ENCODE measurements at regions not wholly inside any gene's neighbourhood (a gene's known extent, or its start where the extent isn't known, plus 50 kb on each side); places are given as distances from the start of the nearest gene placed in this dataset.

DNA sequence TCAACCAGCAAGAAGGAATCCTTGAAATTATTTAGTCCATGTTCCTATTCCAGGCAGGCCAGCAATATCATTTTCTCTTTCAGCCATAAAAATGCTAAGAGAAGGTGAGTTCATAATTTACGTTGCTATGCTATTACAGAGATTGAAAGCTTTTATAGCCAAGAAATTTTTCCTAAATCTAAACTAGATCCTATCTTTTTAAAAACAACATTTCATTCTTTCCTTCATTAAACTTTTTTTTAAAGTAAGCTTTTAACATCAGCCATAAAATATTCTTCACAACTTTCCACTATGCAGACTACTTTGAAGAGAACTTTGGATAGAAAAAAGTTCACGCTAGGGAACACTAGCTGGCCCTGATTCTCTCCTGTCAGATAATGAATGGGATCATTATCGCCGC lies 159.8 kb downstream of the RPS12 start:
- DNase-seq (ENCODE audit: low spot score): no peak

GRCh38 chr6:132977413-132977812 lies 163.0 kb downstream of the RPS12 start:
- DNase-seq (ENCODE audit: low spot score): no peak

DNA sequence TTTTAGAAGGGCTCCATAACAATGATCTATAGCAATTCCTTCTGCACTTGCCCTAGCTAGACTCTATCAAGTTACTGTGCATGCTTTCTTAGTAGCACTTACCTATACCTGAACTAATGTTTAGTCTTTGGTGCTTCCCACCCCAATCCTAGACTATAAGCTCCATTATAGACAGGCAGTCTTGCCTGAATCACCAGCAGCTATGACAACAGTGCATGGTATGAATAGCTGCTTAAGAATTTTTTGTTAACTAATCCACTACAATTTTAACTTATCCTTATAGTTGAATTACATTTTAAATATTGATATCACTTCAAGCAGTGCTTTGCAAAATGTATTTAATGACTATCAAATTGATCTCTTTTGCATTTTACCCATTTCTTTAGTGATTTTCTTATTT lies 164.3 kb downstream of the RPS12 start:
- no peak for DNase-seq (ENCODE audit: low spot score)

GRCh38 chr6:132993738-132994137 lies 179.4 kb downstream of the RPS12 start:
- DNase-seq (ENCODE audit: low spot score): no peak

DNA sequence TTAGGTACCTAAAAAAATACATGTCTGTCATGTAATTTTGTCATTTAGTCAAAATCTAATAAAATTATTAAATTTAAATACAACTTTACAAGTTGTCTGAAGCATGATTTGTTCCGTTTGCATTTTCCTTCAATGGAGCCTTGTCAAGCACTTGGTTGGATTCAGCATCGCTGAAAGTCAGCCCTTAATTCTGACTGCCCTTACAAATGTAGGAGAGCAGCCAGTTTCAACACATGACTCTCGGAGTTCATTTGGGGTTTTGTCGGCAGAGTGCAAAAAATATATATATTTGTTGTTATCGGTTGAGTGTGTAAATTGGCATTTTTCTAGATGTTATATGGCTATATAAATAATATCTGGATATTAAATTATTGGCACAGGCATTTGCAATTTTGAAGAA lies 180.6 kb downstream of the RPS12 start:
- DNase-seq (ENCODE audit: low spot score): no peak

DNA sequence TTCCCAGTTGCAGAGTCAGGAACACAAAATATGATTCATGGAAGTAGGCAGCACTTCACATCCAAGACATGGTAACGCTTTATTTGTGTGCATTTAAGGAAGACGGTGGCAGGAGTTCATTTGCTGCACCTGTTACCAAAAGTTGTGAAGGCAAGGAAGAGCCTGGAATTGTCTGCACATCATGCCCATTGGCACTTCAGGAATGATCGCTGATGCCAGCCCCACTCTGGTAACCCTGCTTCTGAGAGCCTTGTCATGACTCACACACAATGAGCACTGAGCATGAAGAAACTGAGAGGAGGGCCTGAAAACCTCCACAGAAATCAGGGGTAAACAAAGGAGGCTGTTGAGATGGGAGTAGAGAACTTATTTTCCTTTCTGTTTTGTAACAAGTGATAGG lies 181.1 kb downstream of the RPS12 start:
- DNase-seq (ENCODE audit: low spot score): no peak

- no peak for DNase-seq (ENCODE audit: low spot score)
These were observed 184.0 kb downstream of the RPS12 start for GRCh38 chr6:132998418-132998817.

- DNase-seq (ENCODE audit: low spot score): no peak
These were observed 186.7 kb downstream of the RPS12 start for GRCh38 chr6:133001040-133001565.

- DNase-seq (ENCODE audit: low spot score): no peak
These were observed 190.0 kb downstream of the RPS12 start for GRCh38 chr6:133004304-133004884.

- DNase-seq (ENCODE audit: low spot score): no peak
These were observed 198.4 kb downstream of the RPS12 start for GRCh38 chr6:133012774-133013173.

- no peak for DNase-seq (ENCODE audit: low spot score)
These were observed 202.3 kb downstream of the RPS12 start for GRCh38 chr6:133016631-133017030.

- DNase-seq (ENCODE audit: low spot score): no peak
These were observed 203.2 kb downstream of the RPS12 start for GRCh38 chr6:133017581-133017980.

GRCh38 chr6:133026705-133027104 lies 212.3 kb downstream of the RPS12 start:
- DNase-seq (ENCODE audit: low spot score): no peak

- no peak for DNase-seq (ENCODE audit: low spot score)
These were observed 207.9 kb upstream of the EYA4 start for GRCh38 chr6:133033263-133033662.

DNA sequence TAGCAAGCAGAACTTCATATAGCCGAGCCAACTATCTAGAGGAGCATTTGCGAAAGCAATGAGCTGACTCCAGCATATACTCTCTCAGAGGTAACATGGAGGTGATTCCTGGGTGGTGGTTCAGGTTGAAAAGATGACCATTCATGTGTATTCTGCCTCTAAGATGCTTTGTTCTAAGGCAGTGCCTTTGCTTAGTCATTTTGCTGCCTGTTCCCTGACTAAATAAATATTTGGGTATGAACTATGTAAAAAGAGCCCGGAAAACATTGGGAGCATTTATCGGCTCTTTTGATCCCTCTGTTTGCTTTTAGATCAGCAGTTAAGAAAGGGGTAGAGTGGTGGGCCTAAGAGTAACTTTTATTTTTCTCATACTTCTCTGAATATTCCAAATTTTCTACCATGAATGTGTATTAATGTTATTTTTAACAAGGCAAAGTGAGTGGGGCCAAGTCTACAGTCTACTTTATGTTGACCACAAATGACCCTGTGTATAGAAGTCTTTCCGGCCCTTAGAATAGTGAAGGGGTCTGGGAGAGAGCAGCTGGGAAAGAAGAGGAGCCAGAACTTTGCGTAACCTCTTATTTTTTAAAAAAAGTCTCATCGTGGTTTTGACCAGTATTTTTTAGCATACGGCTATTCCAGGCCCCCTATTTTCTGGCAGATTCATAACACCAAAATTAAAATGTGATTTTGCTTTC lies 206.5 kb upstream of the EYA4 start:
- DNase-seq (ENCODE audit: low spot score): no peak

GRCh38 chr6:133040094-133040802 lies 200.9 kb upstream of the EYA4 start:
- DNase-seq (ENCODE audit: low spot score): peak; percentile 12

DNA sequence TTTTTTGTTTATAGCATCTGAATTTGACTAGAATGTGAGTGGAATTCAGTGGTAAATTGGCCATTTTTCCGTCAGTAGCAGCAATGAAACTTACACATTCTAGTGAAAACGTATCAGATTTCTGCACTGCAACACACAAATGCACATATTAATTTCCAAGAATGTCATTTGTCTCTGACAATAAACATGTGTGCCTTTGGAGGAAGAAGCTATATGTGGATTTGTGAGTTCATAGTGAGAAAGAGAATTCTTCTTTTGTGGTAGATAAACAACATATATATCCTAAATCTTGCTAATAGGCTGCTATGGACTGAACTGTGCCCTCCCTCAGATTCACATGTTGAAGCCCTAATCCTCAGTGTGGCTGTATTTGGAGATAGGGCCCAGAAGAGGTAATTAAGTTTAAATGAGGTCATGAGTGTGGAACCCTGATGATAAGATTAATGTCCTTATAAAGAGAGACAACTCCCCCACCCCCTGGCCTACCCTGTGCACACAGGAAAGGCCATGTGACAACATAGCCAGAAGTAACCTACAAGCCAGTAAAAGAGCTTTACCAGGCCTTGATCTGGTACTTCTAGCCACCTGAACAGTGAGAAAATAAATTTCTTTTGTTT lies 200.2 kb upstream of the EYA4 start:
- no peak for DNase-seq (ENCODE audit: low spot score)

DNA sequence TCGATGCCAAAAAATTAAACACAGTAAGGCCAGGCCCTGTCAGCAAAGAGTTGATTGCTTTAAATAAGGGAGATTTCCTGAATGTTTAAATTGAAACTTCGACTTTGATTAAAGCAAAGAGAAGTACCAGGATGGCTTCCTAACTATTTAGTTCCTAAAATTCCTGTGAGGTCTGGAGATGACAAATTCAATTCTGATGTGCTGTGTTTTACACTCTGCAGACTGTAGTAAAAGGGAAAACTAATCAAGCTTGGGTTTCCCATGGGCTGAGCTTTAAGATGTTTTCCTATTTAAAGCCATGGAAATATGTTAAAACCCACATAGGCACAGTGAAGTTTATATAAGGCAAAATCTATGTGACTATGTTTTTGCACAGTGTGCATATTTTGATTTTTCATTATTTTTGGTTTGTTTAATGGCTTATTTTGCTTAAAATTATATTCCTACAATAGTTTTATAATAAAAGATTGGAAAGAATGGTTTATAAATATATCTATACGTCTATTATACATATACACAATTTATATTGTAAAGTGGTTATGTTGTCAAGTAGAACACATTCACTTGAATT lies 198.5 kb upstream of the EYA4 start:
- no peak for DNase-seq (ENCODE audit: low spot score)

DNA sequence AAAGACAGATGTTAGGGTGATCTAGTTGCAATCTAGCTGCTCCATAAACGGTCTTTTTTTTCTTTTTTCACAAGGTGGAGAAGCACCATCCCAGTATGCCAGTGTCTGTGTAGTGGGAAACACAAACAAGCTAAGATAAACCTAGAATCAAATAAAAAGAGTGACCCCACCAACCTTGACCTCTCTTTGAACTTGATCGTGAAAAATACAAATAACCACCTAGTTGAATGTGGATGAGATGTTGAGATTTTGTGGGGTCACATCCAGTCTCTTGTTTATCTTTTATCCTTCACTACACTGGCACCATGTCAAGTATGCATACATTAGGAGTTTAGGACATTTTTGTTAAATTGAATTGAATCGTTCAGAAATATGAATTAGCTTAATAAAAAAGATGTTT lies 194.6 kb upstream of the EYA4 start:
- DNase-seq (ENCODE audit: low spot score): no peak

DNA sequence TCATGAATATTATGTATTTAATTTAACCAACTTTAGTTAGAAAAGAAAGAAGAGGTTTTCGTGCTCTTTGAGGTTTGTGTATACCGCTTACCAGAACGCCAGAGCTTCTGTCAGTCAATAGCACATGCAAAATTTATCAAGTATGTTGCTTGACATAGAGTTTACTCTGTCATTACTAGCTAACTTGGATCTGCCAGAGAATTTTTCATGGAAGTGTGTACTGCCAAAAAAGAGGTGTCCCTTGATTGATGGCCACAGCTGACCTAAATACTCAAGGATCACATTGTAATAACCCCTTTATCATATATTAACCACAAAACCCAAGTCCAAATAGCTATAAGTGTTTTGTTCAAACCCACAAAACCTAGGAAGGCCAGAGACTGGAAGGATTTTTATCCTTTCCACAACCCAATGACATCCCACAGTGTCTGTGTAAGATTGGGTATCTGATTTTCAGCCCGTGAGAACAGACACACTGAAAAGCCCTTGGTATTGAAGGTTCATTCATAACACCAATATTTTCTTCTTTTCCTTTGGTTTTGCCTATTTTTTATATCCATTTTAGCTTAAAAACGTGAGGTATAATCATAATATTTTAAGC lies 194.0 kb upstream of the EYA4 start:
- no peak for DNase-seq (ENCODE audit: low spot score)

DNA sequence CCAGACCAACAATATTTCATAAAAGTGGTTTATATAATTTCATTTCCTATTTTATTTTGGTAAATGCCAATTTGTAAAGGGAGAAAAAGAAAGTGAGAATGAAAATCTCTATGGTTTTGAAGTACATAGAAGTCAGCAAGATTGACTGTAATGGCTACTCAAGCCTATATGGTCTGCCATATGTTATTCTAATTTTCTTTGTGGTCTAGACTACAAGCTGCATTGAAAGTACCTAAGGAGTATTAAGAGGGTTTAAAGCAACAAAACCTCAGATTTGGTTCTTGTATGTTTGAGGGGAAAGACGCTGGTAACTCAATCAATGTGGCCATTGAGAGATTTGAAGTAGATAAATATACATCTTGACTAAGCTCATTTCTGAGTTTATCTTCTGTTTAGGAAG lies 193.5 kb upstream of the EYA4 start:
- DNase-seq (ENCODE audit: low spot score): no peak

- DNase-seq (ENCODE audit: low spot score): no peak
These were observed 189.9 kb upstream of the EYA4 start for GRCh38 chr6:133051240-133051639.
